ENCODE measurements at regions not wholly inside any gene's neighbourhood (a gene's known extent, or its start where the extent isn't known, plus 50 kb on each side); places are given as distances from the start of the nearest gene placed in this dataset.

- H3K4me2 ChIP-seq (ENCODE audit: insufficient read depth, insufficient read length, low read length) = no peak overlapping the region
- no peak overlapping the region for H2BK12ac ChIP-seq (ENCODE audit: insufficient read length, low read depth, low read length)
- no peak overlapping the region for H2BK15ac ChIP-seq (ENCODE audit: low read depth, low read length)
- no peak overlapping the region for H3K23ac ChIP-seq (ENCODE audit: insufficient read length, low read depth, low read length)
- Mint-ChIP-seq H3K36me3 (ENCODE audit: insufficient read depth in 1 of 3, low read depth in 3 of 3) (no peaks in the 10 kb centered on the region), H3K4me1 (peaks cover 12 to 13% of the 10 kb centered on the region in 2 experiments), H3K27ac (0 out of 7 replicates have a peak overlapping the region, but pooled peaks of 1 of the 3 experiments have one; percentile 37), H3K9me3 (no peaks in the 10 kb centered on the region), H3K27me3 (ENCODE audit: low read depth) (no peaks in the 10 kb centered on the region), H3K4me3 (no peak overlapping the region)
- no peak overlapping the region for H2AFZ ChIP-seq (ENCODE audit: low read length)
- no peak overlapping the region for H4K8ac ChIP-seq (replicated peaks; ENCODE audit: insufficient read length, low read depth, low read length)
- no peak for TF ChIP-seq CTCF (conservative IDR thresholded peaks at IDR 0.05)
- H3K79me2 ChIP-seq (ENCODE audit: insufficient read depth, low read length) = no peaks in the 10 kb centered on the region
- H3K4me1 ChIP-seq (ENCODE audit: insufficient read depth, low read length) = no peaks in the 10 kb centered on the region
- no peak overlapping the region for H3K14ac ChIP-seq (ENCODE audit: insufficient read depth, low read length)
- WGBS (ENCODE audit: extremely low coverage, insufficient read length, low lambda C conversion rate) = no CpG with 5 or more reads among the region's 2 CpGs
- H3K4ac ChIP-seq (ENCODE audit: low read depth, low read length) = no peak overlapping the region
- no peak overlapping the region for H2BK20ac ChIP-seq (ENCODE audit: low read depth, low read length, poor library complexity, severe bottlenecking)
- H2BK120ac ChIP-seq (ENCODE audit: low read depth, low read length, poor library complexity, severe bottlenecking) = no peak overlapping the region
- H3K23me2 ChIP-seq (ENCODE audit: insufficient read length, low read depth, low read length, poor library complexity, severe bottlenecking) = no peaks in the 10 kb centered on the region
- no peak overlapping the region for H4K91ac ChIP-seq (ENCODE audit: insufficient read length, low read depth, low read length)
- H3K18ac ChIP-seq (ENCODE audit: insufficient read length, low read depth, low read length) = no peak overlapping the region
- no peaks in the 10 kb centered on the region for H3K27me3 ChIP-seq (ENCODE audit: insufficient read depth, low read length)
- no peak for DNase-seq
- no peaks in the 10 kb centered on the region for H4K20me1 ChIP-seq (ENCODE audit: control insufficient read depth, insufficient read depth, insufficient read length)
- no peak overlapping the region for H3K27ac ChIP-seq (ENCODE audit: insufficient read length, low read depth, low read length)
- H4K5ac ChIP-seq (ENCODE audit: insufficient read length, low read depth, low read length) = no peak overlapping the region
- no peak overlapping the region for H2AK5ac ChIP-seq (ENCODE audit: insufficient read length, low read length)
- H3K79me1 ChIP-seq (ENCODE audit: insufficient read depth, low read depth, low read length, poor library complexity, severe bottlenecking) = no peaks in the 10 kb centered on the region
- H3T11ph ChIP-seq (ENCODE audit: low read length) = no peak overlapping the region
- no peak overlapping the region for H3K56ac ChIP-seq (ENCODE audit: insufficient read length, low read depth, low read length)
- H3K9me3 ChIP-seq (ENCODE audit: control insufficient read depth, low read depth, low read length) = no peaks in the 10 kb centered on the region
- H2BK5ac ChIP-seq (ENCODE audit: insufficient read length, low read length) = no peak overlapping the region
- H3K9ac ChIP-seq (ENCODE audit: extremely low read depth, insufficient read length, low read length) = no peak overlapping the region
These were observed 203.2 kb upstream of the SEMA3E start for GRCh38 chr7:83852136-83852535.

All from H9 (cell line).